ENCODE measurements at regions not wholly inside any gene's neighbourhood (a gene's known extent, or its start where the extent isn't known, plus 50 kb on each side); places are given as distances from the start of the nearest gene placed in this dataset.

DNA sequence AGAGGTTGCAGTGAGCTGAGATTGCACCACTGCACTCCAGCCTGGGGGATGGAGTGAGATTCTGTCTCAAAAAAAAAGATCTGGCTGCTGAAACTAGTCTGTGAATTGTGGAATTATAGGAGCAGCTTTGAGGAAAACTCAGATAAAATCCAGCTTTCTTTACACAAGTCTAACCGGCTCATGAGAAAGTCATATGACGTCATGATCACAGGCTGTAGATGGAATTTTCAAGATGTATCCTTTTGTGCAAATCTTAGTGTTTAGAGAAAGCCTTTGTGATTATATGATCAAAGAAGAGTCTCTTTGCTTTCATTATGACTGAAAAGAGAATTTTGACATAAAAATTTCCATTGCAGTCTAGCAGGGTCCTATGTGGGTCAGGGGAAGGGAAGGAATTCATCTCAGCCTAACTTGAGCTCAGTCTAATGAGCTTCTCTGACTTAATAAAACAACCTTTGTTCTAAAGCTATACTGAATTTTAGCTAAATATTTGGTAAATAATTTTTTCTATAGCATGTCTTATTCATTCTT lies 90.2 kb upstream of the NCK2 start:
- TF ChIP-seq CTCF (IDR thresholded peaks at IDR 0.05; ENCODE audit: control extremely low read depth, extremely low read depth, low read depth, missing control alignments): no peak
- CTCF ChIA-PET: no interaction called here
- no peak for DNase-seq (ENCODE audit: extremely low spot score)
- POLR2A ChIA-PET: no interaction called here

- CTCF ChIA-PET: interaction anchor here (1.4 kb wide), 1 partner anchor 19 kb away, joined by 4 read pairs; no protein-coding TSS in a partner anchor
- no peak for TF ChIP-seq CTCF (IDR thresholded peaks at IDR 0.05; ENCODE audit: control extremely low read depth, extremely low read depth, low read depth, missing control alignments)
- POLR2A ChIA-PET: no interaction called here
- DNase-seq (ENCODE audit: extremely low spot score): no peak
Measured at GRCh38 chr2:105653302-105653701, 91.4 kb upstream of the NCK2 start.

DNA sequence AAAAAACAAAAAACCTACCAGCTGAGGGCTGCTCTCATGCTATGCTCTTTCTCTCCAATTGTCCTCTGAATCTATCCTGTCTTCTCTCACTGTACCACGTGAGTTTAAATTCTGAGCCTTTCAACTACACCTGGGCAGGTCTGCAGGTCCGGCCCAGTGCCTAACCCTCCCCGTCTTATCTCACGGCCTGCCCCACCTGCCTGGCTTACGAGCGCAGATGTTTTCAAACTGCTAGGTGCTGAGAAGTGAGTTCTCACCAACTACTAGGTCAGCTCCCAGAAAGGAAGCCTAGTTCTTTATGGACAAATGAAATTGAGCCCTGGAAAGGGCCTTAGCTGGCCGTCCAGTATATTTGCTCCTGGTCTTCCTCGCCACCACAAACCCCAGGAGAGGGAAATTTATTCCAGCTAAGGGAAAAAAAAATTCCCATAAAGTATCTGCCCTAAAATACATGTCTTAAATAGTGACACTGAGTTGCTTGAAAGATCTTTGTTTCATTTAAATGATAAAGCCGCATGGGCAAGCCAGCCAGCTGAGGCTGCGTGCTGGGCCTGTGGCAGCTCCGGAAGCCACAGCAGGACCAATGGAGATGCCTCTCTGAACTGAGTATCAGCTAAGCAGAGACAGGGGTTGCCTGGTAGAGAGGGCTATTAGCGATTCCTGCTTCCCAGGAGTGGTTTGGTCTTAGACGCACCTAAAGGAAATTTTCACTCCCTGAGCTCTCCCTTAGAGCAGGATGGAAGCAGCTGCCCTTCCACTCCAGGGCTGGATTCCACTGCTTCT lies 92.5 kb upstream of the NCK2 start:
- ChIA-PET POLR2A (no interaction called here), CTCF (interaction anchor here (1.4 kb wide), 1 partner anchor 18 kb away, joined by 4 read pairs; no protein-coding TSS in a partner anchor)
- no peak for DNase-seq (ENCODE audit: extremely low spot score)
- no peak for TF ChIP-seq CTCF (IDR thresholded peaks at IDR 0.05; ENCODE audit: control extremely low read depth, extremely low read depth, low read depth, missing control alignments)

DNA sequence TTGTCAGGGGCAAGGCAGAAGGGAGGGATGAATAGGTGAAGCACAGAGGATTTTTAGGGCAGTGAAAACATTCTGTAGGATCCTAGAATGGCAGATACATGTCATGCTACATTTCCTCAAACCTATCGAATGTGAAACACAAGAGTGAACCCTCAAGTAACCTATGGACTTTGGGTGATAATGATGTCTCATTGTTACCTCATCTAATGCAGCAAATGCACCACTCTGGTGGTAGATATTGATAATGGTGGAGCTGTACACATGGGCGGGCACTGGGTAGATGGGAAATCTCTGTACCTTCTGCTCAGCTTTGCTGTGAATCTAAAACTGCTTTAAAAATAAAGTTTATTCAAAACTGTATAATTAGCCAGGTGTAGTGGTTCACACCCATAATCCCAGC lies 95.2 kb upstream of the NCK2 start:
- ChIA-PET CTCF (no interaction called here), POLR2A (no interaction called here)
- TF ChIP-seq CTCF (IDR thresholded peaks at IDR 0.05; ENCODE audit: control extremely low read depth, extremely low read depth, low read depth, missing control alignments): no peak
- no peak for DNase-seq (ENCODE audit: extremely low spot score)

DNA sequence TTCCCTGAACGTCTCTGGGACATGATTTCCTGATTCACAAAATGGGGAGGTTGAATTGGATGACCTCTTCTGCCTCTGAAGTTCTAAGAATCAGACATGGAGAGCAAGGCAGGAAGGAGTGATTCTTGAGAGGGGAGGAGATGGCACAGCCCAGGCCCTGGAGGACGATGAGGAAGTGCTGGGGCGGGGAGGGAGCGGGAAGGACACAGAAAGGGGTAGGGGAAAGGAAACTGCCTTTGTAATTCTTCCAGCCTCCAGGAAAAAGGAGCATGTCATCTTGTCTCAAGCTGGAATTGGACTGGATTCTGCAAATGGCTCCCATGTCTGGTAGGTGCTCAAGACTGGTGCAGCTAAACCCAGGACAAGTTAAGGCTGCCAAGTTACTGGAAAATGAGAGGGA lies 97.0 kb upstream of the NCK2 start:
- ChIA-PET CTCF (interaction anchor here (1.5 kb wide), 1 partner anchor 16 kb away, joined by 8 read pairs; no protein-coding TSS in a partner anchor), POLR2A (no interaction called here)
- TF ChIP-seq CTCF (IDR thresholded peaks at IDR 0.05; ENCODE audit: control extremely low read depth, extremely low read depth, low read depth, missing control alignments): no peak
- DNase-seq (ENCODE audit: extremely low spot score): no peak

DNA sequence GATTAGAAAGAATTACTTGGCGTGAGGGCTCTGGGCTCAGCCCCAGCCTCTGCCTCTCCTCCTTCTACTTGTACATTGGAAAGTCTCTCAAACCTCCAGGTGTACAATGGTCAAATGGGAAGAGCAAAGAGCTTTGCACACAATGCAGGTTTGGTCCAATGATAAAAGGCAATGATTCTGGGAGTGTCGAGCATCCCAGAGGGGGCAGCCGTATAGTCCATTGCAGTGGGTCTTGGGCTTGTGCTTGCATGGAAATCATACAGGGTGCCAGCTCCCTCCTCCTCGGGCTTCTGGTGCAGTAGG lies 98.0 kb upstream of the NCK2 start:
- TF ChIP-seq CTCF (IDR thresholded peaks at IDR 0.05; ENCODE audit: control extremely low read depth, extremely low read depth, low read depth, missing control alignments): no peak
- ChIA-PET CTCF (interaction anchor here (1.1 to 1.2 kb wide), 2 partner anchors 11 to 50 kb away, joined by 3 read pairs; no protein-coding TSS in a partner anchor), POLR2A (no interaction called here)
- DNase-seq (ENCODE audit: extremely low spot score): no peak

Measured in GM10248 (cell line).